GM12873 (cell line): ENCODE measurements at regions not wholly inside any gene's neighbourhood (a gene's known extent, or its start where the extent isn't known, plus 50 kb on each side); places are given as distances from the start of the nearest gene placed in this dataset.

Experiments used
- CTCF ChIP-seq: IDR thresholded peaks from 2 replicates; pipeline ENCODE4 v1.5.1; 2012; ENCODE audit warnings: low read depth, mild to moderate bottlenecking, moderate library complexity, low read length, control low read depth; ENCODE audit not compliant: insufficient read depth; ENCODE audit errors: missing control alignments

DNA sequence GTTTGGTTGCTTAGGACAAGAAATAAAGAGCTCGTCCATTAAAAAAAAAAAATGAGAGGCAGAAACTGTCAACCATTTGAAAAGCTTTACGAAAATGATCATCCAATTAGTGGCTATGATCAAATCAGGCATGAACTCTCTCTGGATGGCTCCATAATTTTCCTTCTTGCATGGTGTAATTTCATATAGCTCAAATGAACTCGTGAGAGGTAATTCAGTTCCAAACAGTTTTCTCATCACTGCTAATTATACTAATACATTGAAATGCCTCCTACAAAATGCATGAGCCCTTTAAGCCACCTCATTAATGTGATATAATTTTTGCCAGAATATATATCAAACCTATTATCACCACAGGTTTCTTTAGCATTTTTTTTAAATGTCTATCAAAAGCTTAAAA lies 239.5 kb upstream of the MEIS2 start:
- TF ChIP-seq CTCF: no peak

DNA sequence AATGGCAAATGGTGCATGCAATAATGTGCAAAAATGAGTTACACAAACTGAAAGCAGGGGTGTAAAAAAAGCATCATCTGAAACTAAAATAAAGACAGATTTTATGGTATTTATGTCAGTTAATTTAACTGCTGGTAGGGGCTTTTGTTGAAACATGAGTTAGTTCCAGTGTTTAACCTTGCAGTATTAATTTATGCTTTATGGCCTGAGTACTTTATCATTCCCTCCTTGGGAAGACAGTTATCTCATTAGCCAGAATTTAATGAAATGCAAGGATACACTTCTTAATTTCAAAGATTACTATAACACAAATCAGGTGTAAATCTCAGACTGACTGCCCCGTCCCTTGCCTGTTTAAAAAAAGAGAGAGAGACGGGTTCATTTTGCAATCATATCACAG lies 240.1 kb upstream of the MEIS2 start:
- no peak for TF ChIP-seq CTCF

GRCh38 chr15:37359101-37359892 lies 258.9 kb upstream of the MEIS2 start:
- no peak for TF ChIP-seq CTCF

DNA sequence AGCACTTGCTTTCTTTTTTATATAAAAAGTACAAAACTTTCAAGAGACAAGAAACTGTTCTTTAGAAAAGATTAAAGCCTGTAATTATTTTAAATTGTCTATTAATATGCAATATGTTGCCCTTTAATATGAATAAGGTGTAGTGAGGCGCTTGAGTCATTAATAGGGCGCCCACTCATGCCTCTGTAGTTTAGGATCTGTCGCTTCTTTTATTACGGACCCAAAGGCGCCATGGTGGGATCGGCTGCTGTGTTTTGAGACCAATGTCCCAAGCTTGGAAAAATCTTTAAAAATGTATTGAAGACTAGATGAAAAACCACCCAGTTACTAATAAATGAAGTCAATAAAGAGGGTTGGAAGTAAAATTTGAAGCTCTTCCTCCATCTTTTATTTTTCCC lies 259.5 kb upstream of the MEIS2 start:
- TF ChIP-seq CTCF: no peak

- no peak for TF ChIP-seq CTCF
These were observed 260.4 kb upstream of the MEIS2 start for GRCh38 chr15:37360724-37361123.

DNA sequence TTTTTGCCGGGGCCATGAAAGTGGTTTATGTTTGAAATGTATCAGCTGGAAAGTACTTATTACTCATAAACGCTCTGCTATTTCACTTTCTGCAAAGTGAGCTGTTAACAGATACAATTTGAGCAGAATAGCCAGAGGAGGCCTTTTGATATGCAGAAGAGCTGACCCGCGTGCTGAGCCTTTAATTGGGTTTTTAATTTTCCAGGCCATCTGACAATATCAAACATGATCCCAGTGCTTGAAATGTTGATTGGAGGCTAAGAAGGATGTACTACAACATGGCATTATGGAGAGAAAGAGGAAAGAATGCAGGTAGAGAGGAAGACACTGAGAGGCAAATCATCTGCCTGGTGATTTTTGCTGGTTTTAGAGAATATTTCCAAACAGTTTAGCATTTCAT lies 261.3 kb upstream of the MEIS2 start:
- no peak for TF ChIP-seq CTCF

GRCh38 chr15:37362414-37362813 lies 262.1 kb upstream of the MEIS2 start:
- TF ChIP-seq CTCF: no peak
